ENCODE measurements at regions not wholly inside any gene's neighbourhood (a gene's known extent, or its start where the extent isn't known, plus 50 kb on each side); places are given as distances from the start of the nearest gene placed in this dataset.

GRCh38 chr6:168184701-168185100, 105.7 kb upstream of the FRMD1 start:
- intact Hi-C loops (cut with DNase I), result no loop called here
- 91 to 95% (median 93%) methylated on average over 5 of the region's 5 CpGs for WGBS, 4 donors

GRCh38 chr6:168183613-168183970, 104.6 kb upstream of the FRMD1 start:
- DNase-seq (no peak), ATAC-seq (no peak)
- Histone ChIP-seq H3K27me3 (peaks cover 0 to 4% (median 0%) of the 10 kb centered on the region in 9 donors), H3K27ac (no peak overlapping the region), H3K36me3 (no peaks in the 10 kb centered on the region), H3K9me3 (no peaks in the 10 kb centered on the region), H3K4me1 (no peaks in the 10 kb centered on the region), H3K4me3 (no peak overlapping the region)
- TF ChIP-seq POLR2A (IDR thresholded peaks at IDR 0.05) (no peak), CTCF (IDR thresholded peaks at IDR 0.05) (no peak)
- intact Hi-C loops (cut with DNase I), result no loop called here
- WGBS, 4 donors, result 72 to 77% (median 75%) methylated on average over 6 of the region's 6 CpGs

More at GRCh38 chr6:168184701-168185100, 105.7 kb upstream of the FRMD1 start:
- Histone ChIP-seq H3K27me3 (no peaks in the 10 kb centered on the region), H3K36me3 (no peaks in the 10 kb centered on the region), H3K27ac (no peak overlapping the region), H3K4me1 (no peaks in the 10 kb centered on the region), H3K9me3 (no peaks in the 10 kb centered on the region), H3K4me3 (no peak overlapping the region)
- DNase-seq (no peak), ATAC-seq (no peak)
- TF ChIP-seq POLR2A (IDR thresholded peaks at IDR 0.05), result no peak
- no peak for TF ChIP-seq CTCF (IDR thresholded peaks at IDR 0.05)

- 82 to 85% (median 84%) methylated on average over 22 of the region's 22 CpGs for WGBS, 4 donors
- DNase-seq (no peak), ATAC-seq (no peak)
- intact Hi-C loops (cut with DNase I), result no loop called here
- H3K36me3 ChIP-seq, result no peaks in the 10 kb centered on the region
- no peak for TF ChIP-seq POLR2A (IDR thresholded peaks at IDR 0.05)
- no peak for TF ChIP-seq CTCF (IDR thresholded peaks at IDR 0.05)
- H3K9me3 ChIP-seq, result no peaks in the 10 kb centered on the region
- no peaks in the 10 kb centered on the region for H3K4me1 ChIP-seq
- no peak overlapping the region for H3K4me3 ChIP-seq
- H3K27ac ChIP-seq, result no peak overlapping the region
- peaks cover 0 to 4% (median 0%) of the 10 kb centered on the region in 9 donors for H3K27me3 ChIP-seq
Measured at GRCh38 chr6:168182908-168183612, 104.0 kb upstream of the FRMD1 start.

- no peaks in the 10 kb centered on the region for H3K4me1 ChIP-seq
- no peaks in the 10 kb centered on the region for H3K36me3 ChIP-seq
- DNase-seq, result no peak
- H3K4me3 ChIP-seq, result no peak overlapping the region
- H3K27ac ChIP-seq, result no peak overlapping the region
- intact Hi-C loops (cut with DNase I), result no loop called here
- ATAC-seq, result no peak
- TF ChIP-seq CTCF (IDR thresholded peaks at IDR 0.05) (no peak), POLR2A (IDR thresholded peaks at IDR 0.05) (no peak)
- WGBS, 4 donors, result 76 to 84% (median 81%) methylated on average over 8 of the region's 8 CpGs
- H3K27me3 ChIP-seq, result peaks cover 0 to 4% (median 0%) of the 10 kb centered on the region in 9 donors
- no peaks in the 10 kb centered on the region for H3K9me3 ChIP-seq
Measured at GRCh38 chr6:168182366-168182765, 103.4 kb upstream of the FRMD1 start.

Measured in heart left ventricle (tissue), 16 donors.